HCT116 (cell line): ENCODE measurements at regions not wholly inside any gene's neighbourhood (a gene's known extent, or its start where the extent isn't known, plus 50 kb on each side); places are given as distances from the start of the nearest gene placed in this dataset.

Experiments used
- ATAC-seq: fragments of 200-7000 bp; cut with Tn5 transposase; 2 replicates; pipeline ENCODE4 v1.9.1; 2020; ENCODE audit warnings: mild to moderate bottlenecking, moderate library complexity
- BruUV-seq: library from RNA; stranded (reverse); fragments of 400-500 nt; replicated peaks from 2 replicates; lab custom pipeline; 2021; lab: Mats Ljungman, UMichigan
- CTCF ChIA-PET: fragments of 300-600 bp; sonication (Branson Sonifier 250); formaldehyde crosslinking; loops from one replicate; lab custom pipeline; 2021; ENCODE audit warnings: antibody characterized with exemption; lab: Charles Lee
- POLR2A ChIA-PET: fragments of 300-600, 350-600 bp; sonication (Branson Sonifier 250); formaldehyde crosslinking; loops from one replicate; lab custom pipeline; 2021; ENCODE audit warnings: antibody characterized with exemption; lab: Charles Lee
- RAD21 ChIA-PET, 2 experiments: fragments of 300-600 bp; sonication (Branson Sonifier 250); formaldehyde crosslinking; loops; one replicate each; lab custom pipeline; 2023; ENCODE audit warnings: low total read pairs in 2 of 2; ENCODE audit not compliant: uncharacterized antibody in 2 of 2, unreplicated experiment in 2 of 2, low non-redundant PET in 1 of 2; lab: Charles Lee
- DNase-seq: peaks from one replicate; pipeline ENCODE4 v3.0.0-alpha.2; 2010; ENCODE audit warnings: low read depth, low spot score
- H2AFZ ChIP-seq: fragments of 200-600 bp; shearing (Covaris generic), sonication (generic); 2 replicates; pipeline ENCODE4 v1.6.1; 2017; ENCODE audit warnings: low read depth, mixed run types, mixed read lengths, antibody characterized with exemption, low read length; ENCODE audit not compliant: poor library complexity, severe bottlenecking
- H3K27ac ChIP-seq: 2 replicates; pipeline ENCODE4 v1.5.1; 2012; ENCODE audit warnings: low read depth, low read length
- H3K27me3 ChIP-seq: fragments of 200-600 bp; sonication (generic); 2 replicates; pipeline ENCODE4 v1.6.1; 2016; ENCODE audit warnings: mixed run types, low read length, mixed read lengths; ENCODE audit not compliant: insufficient read depth
- H3K36me3 ChIP-seq, 2 experiments: fragments of 200-500 bp in 1 of 2; fragments of 200-600 bp in 1 of 2; sonication (Bioruptor generic) in 1 of 2; sonication (generic) in 1 of 2; 2 replicates each; pipeline versions ENCODE4 v1.5.1 to v1.6.1; 2014 to 2016; ENCODE audit warnings: low read length in 2 of 2, inconsistent platforms in 1 of 2, mixed read lengths in 1 of 2, mixed run types in 1 of 2; ENCODE audit not compliant: insufficient read depth in 2 of 2, control insufficient read depth in 1 of 2
- H3K4me1 ChIP-seq, 2 experiments: fragments of 200-600 bp in 1 of 2; sonication (generic) in 1 of 2; 2 replicates each; pipeline versions ENCODE4 v1.5.1 to v1.6.1; 2012 to 2017; ENCODE audit warnings: low read length in 2 of 2, inconsistent platforms in 1 of 2, mild to moderate bottlenecking in 1 of 2, mixed read lengths in 1 of 2, mixed run types in 1 of 2, moderate library complexity in 1 of 2; ENCODE audit not compliant: insufficient read depth in 2 of 2, control insufficient read depth in 1 of 2
- H3K4me2 ChIP-seq: fragments of 200-600 bp; sonication (generic); 2 replicates; pipeline ENCODE4 v1.6.1; 2017; ENCODE audit warnings: mixed run types, low read length, mixed read lengths
- H3K4me3 ChIP-seq, 2 experiments: fragments of 200-600 bp in 1 of 2; sonication (generic) in 1 of 2; replicated peaks in 1 of 2; 2 replicates each; pipeline ENCODE4 v1.5.1; 2011 to 2016; ENCODE audit warnings: low read length in 2 of 2, control low read depth in 1 of 2, low read depth in 1 of 2, mild to moderate bottlenecking in 1 of 2, mixed read lengths in 1 of 2, mixed run types in 1 of 2
- H3K79me2 ChIP-seq: fragments of 200-600 bp; sonication (generic); 2 replicates; pipeline ENCODE4 v1.6.1; 2017; ENCODE audit warnings: mild to moderate bottlenecking, mixed run types, low read length, moderate library complexity, mixed read lengths; ENCODE audit not compliant: insufficient read depth
- H3K9ac ChIP-seq: fragments of 200-600 bp; sonication (generic); 2 replicates; pipeline ENCODE4 v1.6.1; 2016; ENCODE audit warnings: low read length, mixed read lengths
- H3K9me2 ChIP-seq: fragments of 200-600 bp; sonication (generic), shearing (Covaris generic); 2 replicates; pipeline ENCODE4 v1.6.1; 2017; ENCODE audit warnings: mixed run types, mild to moderate bottlenecking, moderate library complexity; ENCODE audit not compliant: insufficient read depth
- H3K9me3 ChIP-seq, 2 experiments: fragments of 200-500 bp in 1 of 2; fragments of 200-600 bp in 1 of 2; sonication (Bioruptor generic) in 1 of 2; sonication (generic) in 1 of 2; 2 replicates each; pipeline ENCODE4 v1.6.1; 2014 to 2017; ENCODE audit warnings: low read length in 2 of 2, mixed read lengths in 2 of 2, inconsistent platforms in 1 of 2, low read depth in 1 of 2, mild to moderate bottlenecking in 1 of 2, mixed run types in 1 of 2, moderate library complexity in 1 of 2; ENCODE audit not compliant: control insufficient read depth in 1 of 2, insufficient read depth in 1 of 2
- H4K20me1 ChIP-seq: fragments of 200-600 bp; sonication (generic), shearing (Covaris generic); 2 replicates; pipeline ENCODE4 v1.6.1; 2017; ENCODE audit warnings: mixed run types, mild to moderate bottlenecking, moderate library complexity; ENCODE audit not compliant: insufficient read depth
- CEBPB ChIP-seq: IDR thresholded peaks from 2 replicates; pipeline ENCODE4 v1.6.1; 2012; ENCODE audit warnings: low read depth
- SP1 ChIP-seq: IDR thresholded peaks from 2 replicates; pipeline ENCODE4 v1.6.1; 2012; ENCODE audit warnings: low read depth
- SRF ChIP-seq: IDR thresholded peaks from 2 replicates; pipeline ENCODE4 v1.6.1; 2012; ENCODE audit warnings: low read depth
- TCF7L2 ChIP-seq: IDR thresholded peaks from 2 replicates; pipeline ENCODE4 v1.7.0; 2011; ENCODE audit warnings: borderline replicate concordance, inconsistent platforms; ENCODE audit not compliant: insufficient read depth, insufficient read length; ENCODE audit errors: extremely low read depth
- intact Hi-C: fragments of 100-400 bp; cut with micrococcal nuclease; formaldehyde crosslinking; loops from 2 replicates; pipeline ENCODE4 v1.10.0; 2022
- TF ChIP-seq, protein P1 (sequence below): IDR thresholded peaks from 2 replicates; pipeline ENCODE4 v1.6.1; 2012
- TF ChIP-seq, protein P2 (sequence below): IDR thresholded peaks from 2 replicates; pipeline ENCODE4 v1.6.1; 2012
- TF ChIP-seq, protein P3 (sequence below): IDR thresholded peaks from 2 replicates; pipeline ENCODE4 v1.6.1; 2012; ENCODE audit warnings: low read depth

DNA sequence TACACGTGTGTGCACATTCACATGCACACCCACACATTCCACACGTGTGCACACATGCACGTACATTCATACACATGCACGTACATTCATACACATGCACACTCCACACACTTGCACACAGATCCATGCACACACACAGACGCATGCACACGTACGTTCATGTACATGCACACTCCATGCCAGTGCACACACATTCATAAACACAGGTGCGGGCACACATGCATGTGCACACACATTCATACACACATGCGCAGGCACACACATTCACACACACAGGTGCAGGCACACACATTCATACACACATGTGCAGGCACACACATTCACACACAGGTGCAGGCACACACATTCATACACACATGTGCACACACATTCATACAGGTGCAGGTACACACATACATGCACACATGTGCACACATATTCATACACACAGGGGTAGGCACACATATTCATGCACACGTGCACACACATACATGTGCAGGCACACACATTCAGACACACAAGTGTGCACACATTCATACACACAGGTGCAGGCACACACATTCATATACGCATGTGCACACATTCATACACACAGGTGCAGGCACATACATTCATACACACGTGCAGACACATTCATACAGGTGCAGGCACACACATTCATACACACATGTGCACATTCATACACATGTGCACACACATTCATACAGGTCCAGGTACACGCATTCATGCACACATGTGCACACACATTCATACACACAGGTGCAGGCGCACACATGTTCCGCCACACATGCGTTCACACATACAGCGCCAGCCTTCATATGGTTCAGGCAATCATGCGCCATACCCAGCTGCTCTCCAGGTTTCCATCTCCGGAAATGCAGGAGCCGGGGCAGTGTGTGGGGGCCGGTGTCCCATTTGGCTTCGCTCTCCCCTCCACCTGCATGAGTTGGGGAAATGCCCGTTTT is 124.8 kb downstream of the HMX1 start:
- H3K27ac ChIP-seq, result no peak overlapping the region
- no peaks in the 10 kb centered on the region for H3K36me3 ChIP-seq
- POLR2A ChIA-PET, result no interaction called here
- intact Hi-C loops, result no loop called here
- H3K9me3 ChIP-seq, result no peaks in the 10 kb centered on the region
- H2AFZ ChIP-seq, result no peak overlapping the region
- no peak for ATAC-seq
- no TSS peak for BruUV-seq
- H3K79me2 ChIP-seq, result no peaks in the 10 kb centered on the region
- TF ChIP-seq CEBPB (no peak), TCF7L2 (no peak), SRF (no peak), SP1 (no peak)
- TF ChIP-seq, protein P1, sequence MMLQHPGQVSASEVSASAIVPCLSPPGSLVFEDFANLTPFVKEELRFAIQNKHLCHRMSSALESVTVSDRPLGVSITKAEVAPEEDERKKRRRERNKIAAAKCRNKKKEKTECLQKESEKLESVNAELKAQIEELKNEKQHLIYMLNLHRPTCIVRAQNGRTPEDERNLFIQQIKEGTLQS, result no peak
- TF ChIP-seq, protein P2, sequence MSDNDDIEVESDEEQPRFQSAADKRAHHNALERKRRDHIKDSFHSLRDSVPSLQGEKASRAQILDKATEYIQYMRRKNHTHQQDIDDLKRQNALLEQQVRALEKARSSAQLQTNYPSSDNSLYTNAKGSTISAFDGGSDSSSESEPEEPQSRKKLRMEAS, result no peak
- TF ChIP-seq, protein P3, sequence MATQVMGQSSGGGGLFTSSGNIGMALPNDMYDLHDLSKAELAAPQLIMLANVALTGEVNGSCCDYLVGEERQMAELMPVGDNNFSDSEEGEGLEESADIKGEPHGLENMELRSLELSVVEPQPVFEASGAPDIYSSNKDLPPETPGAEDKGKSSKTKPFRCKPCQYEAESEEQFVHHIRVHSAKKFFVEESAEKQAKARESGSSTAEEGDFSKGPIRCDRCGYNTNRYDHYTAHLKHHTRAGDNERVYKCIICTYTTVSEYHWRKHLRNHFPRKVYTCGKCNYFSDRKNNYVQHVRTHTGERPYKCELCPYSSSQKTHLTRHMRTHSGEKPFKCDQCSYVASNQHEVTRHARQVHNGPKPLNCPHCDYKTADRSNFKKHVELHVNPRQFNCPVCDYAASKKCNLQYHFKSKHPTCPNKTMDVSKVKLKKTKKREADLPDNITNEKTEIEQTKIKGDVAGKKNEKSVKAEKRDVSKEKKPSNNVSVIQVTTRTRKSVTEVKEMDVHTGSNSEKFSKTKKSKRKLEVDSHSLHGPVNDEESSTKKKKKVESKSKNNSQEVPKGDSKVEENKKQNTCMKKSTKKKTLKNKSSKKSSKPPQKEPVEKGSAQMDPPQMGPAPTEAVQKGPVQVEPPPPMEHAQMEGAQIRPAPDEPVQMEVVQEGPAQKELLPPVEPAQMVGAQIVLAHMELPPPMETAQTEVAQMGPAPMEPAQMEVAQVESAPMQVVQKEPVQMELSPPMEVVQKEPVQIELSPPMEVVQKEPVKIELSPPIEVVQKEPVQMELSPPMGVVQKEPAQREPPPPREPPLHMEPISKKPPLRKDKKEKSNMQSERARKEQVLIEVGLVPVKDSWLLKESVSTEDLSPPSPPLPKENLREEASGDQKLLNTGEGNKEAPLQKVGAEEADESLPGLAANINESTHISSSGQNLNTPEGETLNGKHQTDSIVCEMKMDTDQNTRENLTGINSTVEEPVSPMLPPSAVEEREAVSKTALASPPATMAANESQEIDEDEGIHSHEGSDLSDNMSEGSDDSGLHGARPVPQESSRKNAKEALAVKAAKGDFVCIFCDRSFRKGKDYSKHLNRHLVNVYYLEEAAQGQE, result no peak
- TF ChIP-seq, all 23 proteins: peak for 0
- no peaks in the 10 kb centered on the region for H3K4me1 ChIP-seq
- no peaks in the 10 kb centered on the region for H3K27me3 ChIP-seq
- H4K20me1 ChIP-seq, result no peaks in the 10 kb centered on the region
- RAD21 ChIA-PET, result no interaction called here
- H3K4me2 ChIP-seq, result no peak overlapping the region
- H3K9me2 ChIP-seq, result no peaks in the 10 kb centered on the region
- CTCF ChIA-PET, result no interaction called here
- H3K4me3 ChIP-seq, result no peak overlapping the region
- DNase-seq, result no peak
- no peak overlapping the region for H3K9ac ChIP-seq
